Liver (tissue), 3 donors: ENCODE measurements at regions not wholly inside any gene's neighbourhood (a gene's known extent, or its start where the extent isn't known, plus 50 kb on each side); places are given as distances from the start of the nearest gene placed in this dataset.

Experiments used
- GABPA ChIP-seq, 2 donors: IDR thresholded peaks in 1 of 2; conservative IDR thresholded peaks in 1 of 2; 2 replicates each; pipeline ENCODE4 v1.6.1; 2016; ENCODE audit warnings: antibody characterized with exemption in 2 of 2, mild to moderate bottlenecking in 1 of 2, moderate library complexity in 1 of 2
- JUND ChIP-seq, 2 donors: IDR thresholded peaks; 2 replicates each; pipeline ENCODE4 v1.6.1; 2016; ENCODE audit warnings: antibody characterized with exemption in 2 of 2
- RXRA ChIP-seq, 2 donors: IDR thresholded peaks; 2 replicates each; pipeline ENCODE4 v1.6.1; 2017 to 2018; ENCODE audit warnings: antibody characterized with exemption in 2 of 2, mild to moderate bottlenecking in 1 of 2
- SP1 ChIP-seq: IDR thresholded peaks from 2 replicates; pipeline ENCODE4 v1.6.1; 2018; ENCODE audit warnings: antibody characterized with exemption, mild to moderate bottlenecking
- TF ChIP-seq, protein P1 (sequence below): fragments of 150-350 bp; IDR thresholded peaks from 2 replicates; pipeline ENCODE4 v1.5.1; 2017; ENCODE audit warnings: improper control_type of control experiment, low read depth, low read length; ENCODE audit not compliant: missing input control
- TF ChIP-seq, protein P2 (sequence below): IDR thresholded peaks from 2 replicates; pipeline ENCODE4 v1.6.1; 2016; ENCODE audit warnings: antibody characterized with exemption, mild to moderate bottlenecking
- donor health status: healthy.
- donor health status: healthy.

DNA sequence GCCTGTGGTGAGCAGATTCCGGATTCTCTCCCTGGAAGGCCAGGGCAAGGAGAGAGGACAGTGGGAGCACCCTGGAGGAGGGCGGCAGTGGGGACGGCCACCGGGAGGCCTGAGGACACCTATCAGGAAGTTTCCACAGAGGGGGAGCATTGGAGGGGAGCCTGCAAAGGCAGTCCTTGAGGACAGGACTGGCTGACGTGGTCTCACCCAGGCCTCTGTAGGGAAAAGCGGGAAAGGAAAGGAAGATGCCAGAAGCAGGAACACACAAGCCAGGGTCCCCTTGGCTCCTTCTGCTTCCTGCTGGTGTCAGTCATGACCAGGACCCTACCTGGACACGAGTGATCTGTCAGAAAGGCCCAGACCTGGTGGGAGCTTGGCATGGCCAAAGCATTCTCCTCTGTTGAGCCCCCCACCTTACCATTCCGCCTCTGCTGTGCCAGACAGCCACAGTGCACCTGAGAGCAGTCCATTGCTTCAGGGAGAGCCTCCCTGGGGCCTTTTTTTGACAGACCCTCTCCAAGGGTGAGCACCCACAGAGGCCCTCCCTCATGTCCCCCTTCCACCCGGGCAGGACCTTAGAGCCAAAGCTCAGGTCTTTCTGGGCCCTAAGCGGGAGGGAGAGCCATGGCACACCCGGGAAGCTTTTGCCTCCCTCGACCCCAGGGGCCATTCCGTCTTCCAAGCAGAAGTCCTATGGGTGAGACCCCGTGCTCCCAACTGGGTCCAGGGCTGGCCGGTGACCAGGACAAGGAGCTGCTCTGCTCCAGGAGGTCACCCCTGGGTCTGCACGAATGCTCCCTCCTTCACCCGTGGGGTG, 333.1 kb downstream of the DYSF start:
- TF ChIP-seq, protein P1, sequence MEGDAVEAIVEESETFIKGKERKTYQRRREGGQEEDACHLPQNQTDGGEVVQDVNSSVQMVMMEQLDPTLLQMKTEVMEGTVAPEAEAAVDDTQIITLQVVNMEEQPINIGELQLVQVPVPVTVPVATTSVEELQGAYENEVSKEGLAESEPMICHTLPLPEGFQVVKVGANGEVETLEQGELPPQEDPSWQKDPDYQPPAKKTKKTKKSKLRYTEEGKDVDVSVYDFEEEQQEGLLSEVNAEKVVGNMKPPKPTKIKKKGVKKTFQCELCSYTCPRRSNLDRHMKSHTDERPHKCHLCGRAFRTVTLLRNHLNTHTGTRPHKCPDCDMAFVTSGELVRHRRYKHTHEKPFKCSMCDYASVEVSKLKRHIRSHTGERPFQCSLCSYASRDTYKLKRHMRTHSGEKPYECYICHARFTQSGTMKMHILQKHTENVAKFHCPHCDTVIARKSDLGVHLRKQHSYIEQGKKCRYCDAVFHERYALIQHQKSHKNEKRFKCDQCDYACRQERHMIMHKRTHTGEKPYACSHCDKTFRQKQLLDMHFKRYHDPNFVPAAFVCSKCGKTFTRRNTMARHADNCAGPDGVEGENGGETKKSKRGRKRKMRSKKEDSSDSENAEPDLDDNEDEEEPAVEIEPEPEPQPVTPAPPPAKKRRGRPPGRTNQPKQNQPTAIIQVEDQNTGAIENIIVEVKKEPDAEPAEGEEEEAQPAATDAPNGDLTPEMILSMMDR, result no peak
- TF ChIP-seq, protein P2, sequence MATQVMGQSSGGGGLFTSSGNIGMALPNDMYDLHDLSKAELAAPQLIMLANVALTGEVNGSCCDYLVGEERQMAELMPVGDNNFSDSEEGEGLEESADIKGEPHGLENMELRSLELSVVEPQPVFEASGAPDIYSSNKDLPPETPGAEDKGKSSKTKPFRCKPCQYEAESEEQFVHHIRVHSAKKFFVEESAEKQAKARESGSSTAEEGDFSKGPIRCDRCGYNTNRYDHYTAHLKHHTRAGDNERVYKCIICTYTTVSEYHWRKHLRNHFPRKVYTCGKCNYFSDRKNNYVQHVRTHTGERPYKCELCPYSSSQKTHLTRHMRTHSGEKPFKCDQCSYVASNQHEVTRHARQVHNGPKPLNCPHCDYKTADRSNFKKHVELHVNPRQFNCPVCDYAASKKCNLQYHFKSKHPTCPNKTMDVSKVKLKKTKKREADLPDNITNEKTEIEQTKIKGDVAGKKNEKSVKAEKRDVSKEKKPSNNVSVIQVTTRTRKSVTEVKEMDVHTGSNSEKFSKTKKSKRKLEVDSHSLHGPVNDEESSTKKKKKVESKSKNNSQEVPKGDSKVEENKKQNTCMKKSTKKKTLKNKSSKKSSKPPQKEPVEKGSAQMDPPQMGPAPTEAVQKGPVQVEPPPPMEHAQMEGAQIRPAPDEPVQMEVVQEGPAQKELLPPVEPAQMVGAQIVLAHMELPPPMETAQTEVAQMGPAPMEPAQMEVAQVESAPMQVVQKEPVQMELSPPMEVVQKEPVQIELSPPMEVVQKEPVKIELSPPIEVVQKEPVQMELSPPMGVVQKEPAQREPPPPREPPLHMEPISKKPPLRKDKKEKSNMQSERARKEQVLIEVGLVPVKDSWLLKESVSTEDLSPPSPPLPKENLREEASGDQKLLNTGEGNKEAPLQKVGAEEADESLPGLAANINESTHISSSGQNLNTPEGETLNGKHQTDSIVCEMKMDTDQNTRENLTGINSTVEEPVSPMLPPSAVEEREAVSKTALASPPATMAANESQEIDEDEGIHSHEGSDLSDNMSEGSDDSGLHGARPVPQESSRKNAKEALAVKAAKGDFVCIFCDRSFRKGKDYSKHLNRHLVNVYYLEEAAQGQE, result no peak
- TF ChIP-seq RXRA (IDR thresholded peaks at IDR 0.05), result no peak
- TF ChIP-seq SP1, result no peak
- no peak for TF ChIP-seq GABPA (IDR thresholded peaks at IDR 0.05 in 1 of 2, conservative IDR thresholded peaks at IDR 0.05 in 1 of 2)
- TF ChIP-seq JUND (IDR thresholded peaks at IDR 0.05), result no peak
